AG04449 (cell line): ENCODE measurements at regions not wholly inside any gene's neighbourhood (a gene's known extent, or its start where the extent isn't known, plus 50 kb on each side); places are given as distances from the start of the nearest gene placed in this dataset.

ENCODE experiments used
- CTCF ChIA-PET: fragments of 350-600 bp; formaldehyde crosslinking; extraction: SDS; loops from one replicate; lab custom pipeline; 2021; ENCODE audit warnings: antibody characterized with exemption; lab: Yijun Ruan, JAX
- POLR2A ChIA-PET: fragments of 400-600, 350-600 bp; formaldehyde crosslinking; extraction: SDS; loops from one replicate; lab custom pipeline; 2020; ENCODE audit warnings: antibody characterized with exemption, inconsistent platforms; lab: Yijun Ruan, JAX
- DNase-seq: peaks from one replicate; pipeline ENCODE4 v3.0.0-alpha.2; 2010; ENCODE audit warnings: low read depth, low spot score
- H3K4me3 ChIP-seq: 2 replicates; pipeline ENCODE4 v1.5.1; 2011; ENCODE audit warnings: low read depth, mild to moderate bottlenecking, control low read depth, low read length
- CTCF ChIP-seq: IDR thresholded peaks from one replicate; pipeline ENCODE4 v1.5.1; 2011; ENCODE audit warnings: mild to moderate bottlenecking, moderate library complexity, low read length, control low read depth, inconsistent platforms; ENCODE audit not compliant: insufficient read depth; ENCODE audit errors: missing control alignments

- TF ChIP-seq CTCF: no peak
- no peak for DNase-seq
- ChIA-PET CTCF (no interaction called here), POLR2A (no interaction called here)
- H3K4me3 ChIP-seq: no peak overlapping the region
These were observed 226.6 kb upstream of the EGLN3 start for GRCh38 chr14:34177466-34177865.

GRCh38 chr14:34175574-34175973 is 224.7 kb upstream of the EGLN3 start:
- POLR2A ChIA-PET: no interaction called here
- TF ChIP-seq CTCF: no peak
- H3K4me3 ChIP-seq: no peak overlapping the region
- DNase-seq: no peak
- CTCF ChIA-PET: no interaction called here

- ChIA-PET POLR2A (no interaction called here), CTCF (no interaction called here)
- DNase-seq: no peak
- TF ChIP-seq CTCF: no peak
- no peak overlapping the region for H3K4me3 ChIP-seq
These were observed 224.1 kb upstream of the EGLN3 start for GRCh38 chr14:34174973-34175372.

- TF ChIP-seq CTCF: no peak
- CTCF ChIA-PET: no interaction called here
- no peak overlapping the region for H3K4me3 ChIP-seq
- POLR2A ChIA-PET: no interaction called here
- DNase-seq: no peak
These were observed 223.0 kb upstream of the EGLN3 start for GRCh38 chr14:34173916-34174315.

- no peak for DNase-seq
- ChIA-PET CTCF (no interaction called here), POLR2A (no interaction called here)
- no peak for TF ChIP-seq CTCF
- no peak overlapping the region for H3K4me3 ChIP-seq
These were observed 221.9 kb upstream of the EGLN3 start for GRCh38 chr14:34172550-34173368.

- TF ChIP-seq CTCF: no peak
- ChIA-PET POLR2A (no interaction called here), CTCF (no interaction called here)
- no peak for DNase-seq
- no peak overlapping the region for H3K4me3 ChIP-seq
These were observed 221.2 kb upstream of the EGLN3 start for GRCh38 chr14:34172173-34172451.
